M059J (cell line): ENCODE measurements at regions not wholly inside any gene's neighbourhood (a gene's known extent, or its start where the extent isn't known, plus 50 kb on each side); places are given as distances from the start of the nearest gene placed in this dataset.
"Not testable (repeated sequence)": the region's sequence is repeated elsewhere in the genome, so short reads cannot be mapped to it uniquely, and the experiment has no call there.

ENCODE experiments used
- DNase-seq: peaks from one replicate; pipeline ENCODE4 v3.0.0-alpha.2; 2012; ENCODE audit warnings: low read depth

GRCh38 chr6:165794179-165794601, 131.1 kb upstream of the PDE10A start:
- DNase-seq = no peak

- no peak for DNase-seq
These were observed 130.3 kb upstream of the PDE10A start for GRCh38 chr6:165793287-165793825.

- no peak for DNase-seq
These were observed 128.9 kb upstream of the PDE10A start for GRCh38 chr6:165791876-165792437.

- no peak for DNase-seq
These were observed 128.3 kb upstream of the PDE10A start for GRCh38 chr6:165791306-165791705.

- DNase-seq = no peak
These were observed 119.8 kb upstream of the PDE10A start for GRCh38 chr6:165782812-165783211.

- DNase-seq = no peak
These were observed 119.1 kb upstream of the PDE10A start for GRCh38 chr6:165782134-165782533.

GRCh38 chr6:165777680-165778079, 114.6 kb upstream of the PDE10A start:
- DNase-seq = no peak

GRCh38 chr6:165776691-165777090, 113.7 kb upstream of the PDE10A start:
- no peak for DNase-seq

GRCh38 chr6:165775721-165776120, 112.7 kb upstream of the PDE10A start:
- no peak for DNase-seq

GRCh38 chr6:165774903-165775601, 112.0 kb upstream of the PDE10A start:
- DNase-seq = peak; percentile 11

GRCh38 chr6:165770397-165771082, 107.5 kb upstream of the PDE10A start:
- no peak for DNase-seq

GRCh38 chr6:165769884-165770283, 106.8 kb upstream of the PDE10A start:
- no peak for DNase-seq

GRCh38 chr6:165769401-165769800, 106.4 kb upstream of the PDE10A start:
- no peak for DNase-seq

- DNase-seq = no peak
These were observed 105.9 kb upstream of the PDE10A start for GRCh38 chr6:165768961-165769360.

GRCh38 chr6:165767228-165767627, 104.2 kb upstream of the PDE10A start:
- DNase-seq = no peak

GRCh38 chr6:165766457-165766856, 103.4 kb upstream of the PDE10A start:
- peak; percentile 3 for DNase-seq

GRCh38 chr6:165766026-165766425, 103.0 kb upstream of the PDE10A start:
- DNase-seq = no peak

GRCh38 chr6:165765256-165765655, 102.2 kb upstream of the PDE10A start:
- DNase-seq = not testable (repeated sequence)

- DNase-seq = peak; percentile 17
These were observed 99.8 kb upstream of the PDE10A start for GRCh38 chr6:165762876-165763275.

- no peak for DNase-seq
These were observed 99.1 kb upstream of the PDE10A start for GRCh38 chr6:165762125-165762524.

GRCh38 chr6:165760803-165761185, 97.8 kb upstream of the PDE10A start:
- no peak for DNase-seq

- DNase-seq = no peak
These were observed 97.2 kb upstream of the PDE10A start for GRCh38 chr6:165760126-165760802.
